LNCaP clone FGC (cell line): ENCODE measurements at regions not wholly inside any gene's neighbourhood (a gene's known extent, or its start where the extent isn't known, plus 50 kb on each side); places are given as distances from the start of the nearest gene placed in this dataset.

Experiments
- DNase-seq: peaks from one replicate; pipeline ENCODE4 v3.0.0-alpha.2; 2011; ENCODE audit warnings: low read depth
- H3K4me3 ChIP-seq: 2 replicates; pipeline ENCODE4 v1.5.1; 2011; ENCODE audit warnings: mild to moderate bottlenecking, low read depth, low read length, control low read depth
- TF ChIP-seq, protein P1 (sequence below): IDR thresholded peaks from 2 replicates; pipeline ENCODE4 v1.5.1; 2012; ENCODE audit warnings: mild to moderate bottlenecking; ENCODE audit not compliant: control insufficient read depth, insufficient read depth; ENCODE audit errors: extremely low read depth

DNA sequence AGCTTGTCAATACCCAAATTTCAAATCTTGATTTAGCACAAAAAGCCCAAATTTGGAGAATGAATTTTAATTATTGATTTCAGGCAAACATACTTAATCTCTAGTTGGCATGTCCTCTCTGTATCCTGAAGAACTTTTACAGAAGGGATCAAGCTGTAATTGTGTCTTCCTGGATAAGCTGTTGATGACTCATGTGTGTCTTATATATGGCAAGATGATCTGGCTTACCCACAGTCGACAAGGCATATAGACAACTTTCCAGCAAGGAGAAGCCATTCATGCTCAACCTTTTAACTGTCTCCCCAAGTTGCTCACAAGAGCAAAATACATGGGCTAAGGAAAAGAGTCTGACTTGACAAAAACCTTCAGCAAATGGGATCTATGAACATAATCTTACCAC is 112.5 kb upstream of the SLCO6A1 start:
- TF ChIP-seq, protein P1, sequence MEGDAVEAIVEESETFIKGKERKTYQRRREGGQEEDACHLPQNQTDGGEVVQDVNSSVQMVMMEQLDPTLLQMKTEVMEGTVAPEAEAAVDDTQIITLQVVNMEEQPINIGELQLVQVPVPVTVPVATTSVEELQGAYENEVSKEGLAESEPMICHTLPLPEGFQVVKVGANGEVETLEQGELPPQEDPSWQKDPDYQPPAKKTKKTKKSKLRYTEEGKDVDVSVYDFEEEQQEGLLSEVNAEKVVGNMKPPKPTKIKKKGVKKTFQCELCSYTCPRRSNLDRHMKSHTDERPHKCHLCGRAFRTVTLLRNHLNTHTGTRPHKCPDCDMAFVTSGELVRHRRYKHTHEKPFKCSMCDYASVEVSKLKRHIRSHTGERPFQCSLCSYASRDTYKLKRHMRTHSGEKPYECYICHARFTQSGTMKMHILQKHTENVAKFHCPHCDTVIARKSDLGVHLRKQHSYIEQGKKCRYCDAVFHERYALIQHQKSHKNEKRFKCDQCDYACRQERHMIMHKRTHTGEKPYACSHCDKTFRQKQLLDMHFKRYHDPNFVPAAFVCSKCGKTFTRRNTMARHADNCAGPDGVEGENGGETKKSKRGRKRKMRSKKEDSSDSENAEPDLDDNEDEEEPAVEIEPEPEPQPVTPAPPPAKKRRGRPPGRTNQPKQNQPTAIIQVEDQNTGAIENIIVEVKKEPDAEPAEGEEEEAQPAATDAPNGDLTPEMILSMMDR = no peak
- no peak overlapping the region for H3K4me3 ChIP-seq
- no peak for DNase-seq

- TF ChIP-seq, protein P1 = no peak
- no peak for DNase-seq
- H3K4me3 ChIP-seq = no peak overlapping the region
These were observed 114.9 kb upstream of the SLCO6A1 start for GRCh38 chr5:102613661-102614060.

DNA sequence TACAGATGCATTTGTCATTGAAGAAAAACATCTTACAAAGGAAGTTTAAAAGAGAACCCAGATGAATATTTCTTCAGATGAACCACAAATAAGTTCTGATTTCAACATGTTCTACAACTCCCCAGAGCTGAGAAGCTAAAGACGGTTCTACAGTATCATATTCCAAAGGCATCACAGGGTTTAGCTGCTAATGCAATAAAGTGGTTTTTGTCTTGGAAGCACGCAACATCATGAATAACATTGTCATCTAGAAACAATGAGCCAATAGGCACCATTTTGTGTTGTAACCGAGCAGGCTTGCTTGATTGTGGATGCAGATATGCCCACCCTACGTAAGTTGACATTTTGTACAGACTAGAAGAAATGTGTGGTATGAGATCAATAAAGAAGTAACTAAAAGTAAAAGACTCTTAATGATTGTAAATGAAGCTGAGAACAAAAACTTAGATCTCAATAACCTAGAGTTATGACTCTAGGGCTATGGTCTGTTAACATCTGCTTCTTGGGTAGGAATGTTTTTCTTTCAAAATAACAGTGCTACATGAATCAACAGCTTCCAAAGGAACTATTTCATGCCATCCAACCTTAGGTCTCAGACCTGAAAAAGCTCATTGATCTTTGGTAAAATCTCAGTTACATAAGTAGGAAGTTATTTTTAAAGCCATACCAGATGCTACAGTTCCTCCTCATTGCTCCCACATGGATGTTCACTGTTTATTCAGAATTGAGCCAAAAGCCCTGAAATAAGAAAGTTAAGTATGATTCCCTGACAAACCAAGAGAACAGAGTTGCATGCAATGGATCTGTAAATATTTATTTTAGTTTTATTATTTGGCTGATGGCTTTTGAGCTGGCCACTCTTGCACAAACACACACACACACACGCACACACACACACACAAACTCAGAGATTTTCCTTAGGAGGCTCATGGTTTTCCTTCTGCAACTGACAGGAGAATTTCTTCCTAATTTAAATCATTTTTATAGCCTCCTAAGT is 118.7 kb upstream of the SLCO6A1 start:
- TF ChIP-seq, protein P1 = no peak
- H3K4me3 ChIP-seq = no peak overlapping the region
- DNase-seq = peak; percentile 46

DNA sequence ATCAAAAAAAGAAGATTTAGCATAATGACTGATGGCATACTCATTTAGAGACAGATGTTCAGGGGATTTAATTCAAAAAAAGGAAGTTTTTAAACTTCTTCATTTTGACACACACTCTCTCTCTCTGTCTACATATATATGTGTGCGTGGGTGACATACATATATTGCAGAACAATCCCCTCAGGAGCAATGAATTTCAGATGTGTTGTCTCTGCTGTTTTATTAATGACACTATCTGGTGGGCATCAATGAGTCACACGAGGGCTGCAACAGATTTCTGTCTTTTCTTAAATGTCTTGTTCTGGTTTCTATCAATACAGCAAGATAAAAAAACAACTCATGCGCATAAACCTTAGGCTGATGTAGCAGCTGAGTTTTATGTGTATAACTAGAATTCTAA is 123.5 kb upstream of the SLCO6A1 start:
- TF ChIP-seq, protein P1 = no peak
- no peak for DNase-seq
- H3K4me3 ChIP-seq = no peak overlapping the region

DNA sequence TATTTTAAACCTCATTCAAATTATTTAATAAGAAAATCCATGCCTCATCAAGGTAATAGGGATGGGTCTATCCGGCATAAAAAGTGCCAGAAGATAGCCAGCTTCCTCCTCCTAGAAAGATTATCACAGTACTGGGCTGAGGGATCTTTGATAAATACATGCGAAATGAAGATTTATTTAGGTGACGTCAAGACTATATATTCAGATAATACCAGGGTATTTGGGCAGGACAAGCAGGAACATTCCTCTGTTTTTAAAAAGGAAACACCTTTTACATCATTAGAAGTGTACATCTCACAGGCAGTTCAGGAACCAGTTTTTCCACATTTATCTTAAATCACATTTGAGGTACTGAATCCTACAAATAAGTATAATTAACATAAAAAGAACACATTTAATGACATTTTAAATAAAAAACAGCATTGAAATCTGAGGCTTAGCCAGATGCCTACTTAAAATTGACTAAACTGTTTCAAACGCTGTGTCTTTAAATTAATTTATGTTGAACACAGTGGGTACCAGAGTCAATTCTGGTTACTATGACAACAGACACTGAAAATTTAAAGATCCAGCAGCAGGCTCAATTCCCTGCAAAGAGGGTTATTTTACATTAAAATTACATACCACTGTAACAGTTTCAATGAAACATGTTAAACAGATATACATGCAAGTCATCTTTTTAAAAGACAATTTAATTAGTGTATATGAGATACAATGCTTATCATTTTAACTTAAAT is 124.7 kb upstream of the SLCO6A1 start:
- no peak for DNase-seq
- TF ChIP-seq, protein P1 = no peak
- no peak overlapping the region for H3K4me3 ChIP-seq

GRCh38 chr5:102624405-102624804 is 125.6 kb upstream of the SLCO6A1 start:
- DNase-seq = no peak
- TF ChIP-seq, protein P1 = no peak
- no peak overlapping the region for H3K4me3 ChIP-seq
